NCI-H345 (cell line): ENCODE measurements at regions not wholly inside any gene's neighbourhood (a gene's known extent, or its start where the extent isn't known, plus 50 kb on each side); places are given as distances from the start of the nearest gene placed in this dataset.
"Not testable (repeated sequence)": the region's sequence is repeated elsewhere in the genome, so short reads cannot be mapped to it uniquely, and the experiment has no call there.

Experiments used
- DNase-seq: peaks from one replicate; lab custom pipeline; 2025; lab: John Stamatoyannopoulos, UW

GRCh38 chr10:38209332-38209731, 115.2 kb downstream of the ZNF37A start:
- DNase-seq: no peak

- DNase-seq: not testable (repeated sequence)
Observed at GRCh38 chr10:38209748-38210147, 115.6 kb downstream of the ZNF37A start.

GRCh38 chr10:38212460-38212859, 118.3 kb downstream of the ZNF37A start:
- no peak for DNase-seq

- DNase-seq: no peak
Observed at GRCh38 chr10:38226385-38226784, 132.2 kb downstream of the ZNF37A start.

- DNase-seq: no peak
Observed at GRCh38 chr10:38228394-38228793, 134.3 kb downstream of the ZNF37A start.

- DNase-seq: not testable (repeated sequence)
Observed at GRCh38 chr10:38238479-38238878, 144.3 kb downstream of the ZNF37A start.

- not testable (repeated sequence) for DNase-seq
Observed at GRCh38 chr10:38242061-38242649, 148.0 kb downstream of the ZNF37A start.

GRCh38 chr10:38248113-38248512, 154.0 kb downstream of the ZNF37A start:
- DNase-seq: not testable (repeated sequence)

GRCh38 chr10:38252551-38252950, 158.4 kb downstream of the ZNF37A start:
- DNase-seq: not testable (repeated sequence)

- not testable (repeated sequence) for DNase-seq
Observed at GRCh38 chr10:38267555-38267954, 173.4 kb downstream of the ZNF37A start.

- DNase-seq: not testable (repeated sequence)
Observed at GRCh38 chr10:38271031-38271430, 176.9 kb downstream of the ZNF37A start.

- DNase-seq: not testable (repeated sequence)
Observed at GRCh38 chr10:38274879-38275278, 180.7 kb downstream of the ZNF37A start.

- DNase-seq: not testable (repeated sequence)
Observed at GRCh38 chr10:38292560-38292959, 198.4 kb downstream of the ZNF37A start.

- not testable (repeated sequence) for DNase-seq
Observed at GRCh38 chr10:38310111-38310510, 216.0 kb downstream of the ZNF37A start.

- not testable (repeated sequence) for DNase-seq
Observed at GRCh38 chr10:38315090-38315805, 221.1 kb downstream of the ZNF37A start.

GRCh38 chr10:38321393-38321792, 227.3 kb downstream of the ZNF37A start:
- not testable (repeated sequence) for DNase-seq

- DNase-seq: not testable (repeated sequence)
Observed at GRCh38 chr10:38330306-38330705, 236.2 kb downstream of the ZNF37A start.

- DNase-seq: not testable (repeated sequence)
Observed at GRCh38 chr10:38331106-38331505, 237.0 kb downstream of the ZNF37A start.

GRCh38 chr10:38333699-38334098, 239.6 kb downstream of the ZNF37A start:
- DNase-seq: not testable (repeated sequence)

GRCh38 chr10:38350645-38351044, 256.5 kb downstream of the ZNF37A start:
- not testable (repeated sequence) for DNase-seq

- DNase-seq: not testable (repeated sequence)
Observed at GRCh38 chr10:38354410-38354809, 260.3 kb downstream of the ZNF37A start.

- DNase-seq: peak; percentile 70
Observed at GRCh38 chr10:38355911-38356526, 261.9 kb downstream of the ZNF37A start.

- DNase-seq: peak; percentile 24
Observed at GRCh38 chr10:38356527-38356926, 262.4 kb downstream of the ZNF37A start.
